SK-N-SH (cell line): ENCODE measurements at regions not wholly inside any gene's neighbourhood (a gene's known extent, or its start where the extent isn't known, plus 50 kb on each side); places are given as distances from the start of the nearest gene placed in this dataset.

Experiments used
- NRF1 ChIP-seq: IDR thresholded peaks from 2 replicates; pipeline ENCODE4 v1.6.1; 2012; ENCODE audit warnings: low read depth, mild to moderate bottlenecking, low read length
- TF ChIP-seq, protein P1 (sequence below): fragments of 150-350 bp; IDR thresholded peaks from 2 replicates; pipeline ENCODE4 v1.6.1; 2017; ENCODE audit warnings: antibody characterized with exemption, low read length, low read depth, borderline replicate concordance
- TF ChIP-seq, protein P2 (sequence below): fragments of 200-600 bp; sonication (generic); IDR thresholded peaks from 2 replicates; pipeline ENCODE4 v1.6.1; 2017; ENCODE audit warnings: antibody characterized with exemption, mild to moderate bottlenecking, moderate library complexity

DNA sequence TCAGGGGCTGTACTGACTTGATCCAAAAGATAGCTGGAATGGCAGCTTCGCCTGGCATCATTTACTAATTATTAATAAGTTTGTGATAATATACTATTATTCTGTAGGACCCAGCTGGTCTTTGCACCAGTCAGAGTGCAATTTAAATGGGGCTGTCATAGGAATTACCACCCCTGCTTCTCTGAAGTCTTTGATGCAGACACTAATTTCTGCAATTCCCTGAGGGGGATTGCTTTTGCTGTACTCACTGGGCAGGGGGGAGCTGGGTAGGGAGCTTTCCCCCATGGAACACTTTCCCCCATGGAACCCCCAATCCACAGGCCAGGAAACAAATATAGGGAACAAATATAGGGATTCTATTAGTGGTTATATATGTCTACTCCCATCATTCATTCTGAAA, 54.9 kb upstream of the TSKU start:
- TF ChIP-seq, protein P1, sequence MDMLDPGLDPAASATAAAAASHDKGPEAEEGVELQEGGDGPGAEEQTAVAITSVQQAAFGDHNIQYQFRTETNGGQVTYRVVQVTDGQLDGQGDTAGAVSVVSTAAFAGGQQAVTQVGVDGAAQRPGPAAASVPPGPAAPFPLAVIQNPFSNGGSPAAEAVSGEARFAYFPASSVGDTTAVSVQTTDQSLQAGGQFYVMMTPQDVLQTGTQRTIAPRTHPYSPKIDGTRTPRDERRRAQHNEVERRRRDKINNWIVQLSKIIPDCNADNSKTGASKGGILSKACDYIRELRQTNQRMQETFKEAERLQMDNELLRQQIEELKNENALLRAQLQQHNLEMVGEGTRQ = no peak
- TF ChIP-seq NRF1 = no peak
- TF ChIP-seq, protein P2, sequence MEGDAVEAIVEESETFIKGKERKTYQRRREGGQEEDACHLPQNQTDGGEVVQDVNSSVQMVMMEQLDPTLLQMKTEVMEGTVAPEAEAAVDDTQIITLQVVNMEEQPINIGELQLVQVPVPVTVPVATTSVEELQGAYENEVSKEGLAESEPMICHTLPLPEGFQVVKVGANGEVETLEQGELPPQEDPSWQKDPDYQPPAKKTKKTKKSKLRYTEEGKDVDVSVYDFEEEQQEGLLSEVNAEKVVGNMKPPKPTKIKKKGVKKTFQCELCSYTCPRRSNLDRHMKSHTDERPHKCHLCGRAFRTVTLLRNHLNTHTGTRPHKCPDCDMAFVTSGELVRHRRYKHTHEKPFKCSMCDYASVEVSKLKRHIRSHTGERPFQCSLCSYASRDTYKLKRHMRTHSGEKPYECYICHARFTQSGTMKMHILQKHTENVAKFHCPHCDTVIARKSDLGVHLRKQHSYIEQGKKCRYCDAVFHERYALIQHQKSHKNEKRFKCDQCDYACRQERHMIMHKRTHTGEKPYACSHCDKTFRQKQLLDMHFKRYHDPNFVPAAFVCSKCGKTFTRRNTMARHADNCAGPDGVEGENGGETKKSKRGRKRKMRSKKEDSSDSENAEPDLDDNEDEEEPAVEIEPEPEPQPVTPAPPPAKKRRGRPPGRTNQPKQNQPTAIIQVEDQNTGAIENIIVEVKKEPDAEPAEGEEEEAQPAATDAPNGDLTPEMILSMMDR = no peak
